ENCODE measurements at regions not wholly inside any gene's neighbourhood (a gene's known extent, or its start where the extent isn't known, plus 50 kb on each side); places are given as distances from the start of the nearest gene placed in this dataset.
"Not testable (repeated sequence)": the region's sequence is repeated elsewhere in the genome, so short reads cannot be mapped to it uniquely, and the experiment has no call there.

- no peak for DNase-seq
Measured at GRCh38 chr9:120338340-120338739, 241.6 kb downstream of the CDK5RAP2 start.

DNA sequence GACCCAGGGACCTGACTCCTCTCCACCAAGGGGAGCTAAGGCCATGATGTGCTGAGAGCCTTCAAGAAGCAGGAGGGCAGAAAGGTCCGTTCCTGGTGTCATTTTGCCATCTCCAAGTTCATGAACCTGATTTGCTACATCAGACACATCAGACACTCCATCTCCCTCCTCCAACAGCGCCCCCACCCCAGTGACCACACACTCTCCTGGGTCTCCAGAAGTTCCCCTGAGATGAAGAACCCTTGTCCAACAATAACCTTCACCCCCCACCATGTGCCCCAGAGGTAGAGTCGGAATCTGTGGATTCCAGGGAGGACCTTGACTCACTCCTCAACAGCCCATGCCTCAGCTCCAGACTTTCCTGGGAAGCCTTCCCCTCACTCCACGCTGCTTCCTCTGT is 242.8 kb downstream of the CDK5RAP2 start:
- no peak for DNase-seq

- no peak for DNase-seq
Measured at GRCh38 chr9:120336753-120337090, 243.2 kb downstream of the CDK5RAP2 start.

DNA sequence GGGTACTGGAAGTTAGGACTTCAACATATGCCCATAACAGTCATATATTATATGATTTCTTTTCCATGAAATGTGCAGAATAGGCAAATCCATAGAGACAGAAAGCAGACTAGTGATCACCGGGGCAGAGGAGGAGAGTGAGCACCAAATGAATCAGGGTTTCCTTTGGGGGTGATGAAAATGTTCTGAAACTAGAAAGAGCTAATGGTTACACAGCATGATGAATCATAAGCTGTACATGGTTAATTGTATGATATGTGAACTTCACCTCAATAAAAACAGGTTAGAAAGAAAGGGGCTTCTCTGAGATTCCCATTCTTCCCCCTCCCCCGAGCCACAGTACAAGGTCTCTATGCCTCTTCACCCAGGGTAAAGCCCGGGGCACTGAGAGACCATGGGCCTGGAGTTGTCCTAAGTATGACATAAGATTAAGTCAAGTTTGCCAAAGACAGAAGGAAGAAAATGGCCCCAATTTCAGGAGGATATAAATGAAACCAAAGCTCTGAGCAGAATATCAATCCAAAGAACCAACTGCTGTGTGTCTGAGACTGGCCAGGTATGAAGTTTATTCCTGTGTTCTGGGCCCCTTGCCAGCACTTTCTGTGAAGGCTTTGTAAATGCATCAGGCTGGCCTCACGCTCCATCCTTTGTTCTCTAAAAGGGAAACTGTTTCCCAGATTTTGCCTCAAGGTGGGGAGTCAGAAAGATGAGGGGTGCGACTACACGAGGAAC is 243.8 kb downstream of the CDK5RAP2 start:
- DNase-seq: no peak

- no peak for DNase-seq
Measured at GRCh38 chr9:120331913-120332312, 248.1 kb downstream of the CDK5RAP2 start.

DNA sequence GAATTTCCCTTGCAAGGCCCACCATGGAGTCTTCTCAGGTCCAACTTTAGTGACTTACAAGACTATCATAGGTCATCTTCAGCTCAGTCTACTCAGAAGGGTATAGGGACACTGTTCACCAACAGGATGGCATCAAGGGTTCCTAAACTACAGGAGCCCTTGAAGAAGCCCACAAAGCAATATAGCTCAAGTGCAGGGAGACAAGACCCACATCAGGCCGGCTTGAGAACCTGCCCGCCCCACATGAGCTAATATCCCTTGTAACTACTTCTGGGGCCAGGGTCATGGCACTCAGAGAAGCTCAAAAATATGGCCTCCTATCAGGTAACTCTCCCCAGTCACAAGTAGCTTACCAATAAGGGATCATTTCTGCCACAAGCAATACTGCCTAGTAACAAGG is 249.9 kb downstream of the CDK5RAP2 start:
- no peak for DNase-seq

- no peak for DNase-seq
Measured at GRCh38 chr9:120327322-120327721, 252.6 kb downstream of the CDK5RAP2 start.

- no peak for DNase-seq
Measured at GRCh38 chr9:120326049-120326693, 253.8 kb downstream of the CDK5RAP2 start.

GRCh38 chr9:120324996-120325642 is 254.8 kb downstream of the CDK5RAP2 start:
- DNase-seq: no peak

DNA sequence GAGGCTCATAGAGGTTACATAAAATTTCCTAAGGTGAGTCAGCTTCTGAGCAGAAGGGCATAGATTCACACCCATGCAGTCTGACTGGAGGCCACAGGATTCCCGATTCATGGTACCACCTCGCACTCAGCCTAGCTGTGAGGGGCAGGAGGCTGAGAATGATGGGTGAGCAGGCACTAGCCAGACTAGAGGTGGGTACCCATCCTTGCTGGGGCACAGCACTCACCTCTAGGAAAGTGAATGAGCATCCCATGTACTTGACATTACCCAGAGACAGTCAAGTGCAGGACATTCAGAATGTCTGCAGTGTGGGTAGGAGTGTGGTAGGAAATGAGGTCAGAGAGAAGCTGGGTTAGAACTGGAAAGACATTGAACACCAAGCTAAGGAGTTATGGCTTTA is 255.5 kb downstream of the CDK5RAP2 start:
- DNase-seq: no peak

- no peak for DNase-seq
Measured at GRCh38 chr9:120323125-120323524, 256.8 kb downstream of the CDK5RAP2 start.

GRCh38 chr9:120319452-120319851 is 260.5 kb downstream of the CDK5RAP2 start:
- DNase-seq: no peak

DNA sequence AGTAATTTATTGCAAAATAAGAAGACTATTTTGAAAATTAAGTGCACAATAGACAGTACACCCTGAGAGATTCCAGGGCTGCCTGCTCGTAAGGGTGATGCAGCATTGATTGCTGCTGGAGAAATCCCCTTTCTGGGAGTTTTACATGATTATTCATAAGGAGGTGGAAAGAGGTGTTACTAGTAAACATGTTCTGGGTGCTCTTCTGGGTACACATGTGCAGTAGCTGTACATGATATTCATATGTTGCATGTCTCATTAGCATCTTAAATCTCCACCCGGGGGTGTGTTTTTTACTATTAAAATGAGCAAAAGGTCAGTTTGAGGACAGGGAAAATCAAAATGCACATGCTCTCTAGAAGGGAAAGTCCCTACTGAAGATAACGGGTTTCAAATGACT is 264.8 kb downstream of the CDK5RAP2 start:
- DNase-seq: no peak

DNA sequence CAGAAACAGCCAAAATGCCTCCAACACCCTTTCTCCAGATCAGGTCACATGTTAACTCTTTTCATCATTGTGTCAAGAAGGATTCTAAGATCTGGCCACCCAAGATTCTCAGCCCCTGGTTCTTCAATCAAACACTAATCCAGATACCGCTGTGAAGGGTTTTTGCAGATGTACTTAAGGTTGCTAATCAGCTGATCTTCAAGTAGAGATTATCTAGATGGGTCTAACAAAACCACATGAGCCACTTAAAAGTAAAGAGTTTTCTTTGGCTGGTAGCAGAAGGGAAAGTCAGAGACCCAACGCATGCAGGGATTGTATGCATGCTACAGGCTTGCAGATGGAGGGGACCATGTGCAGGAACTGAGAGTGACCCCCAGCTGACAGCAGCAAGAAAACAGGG is 267.9 kb downstream of the CDK5RAP2 start:
- DNase-seq: no peak

DNA sequence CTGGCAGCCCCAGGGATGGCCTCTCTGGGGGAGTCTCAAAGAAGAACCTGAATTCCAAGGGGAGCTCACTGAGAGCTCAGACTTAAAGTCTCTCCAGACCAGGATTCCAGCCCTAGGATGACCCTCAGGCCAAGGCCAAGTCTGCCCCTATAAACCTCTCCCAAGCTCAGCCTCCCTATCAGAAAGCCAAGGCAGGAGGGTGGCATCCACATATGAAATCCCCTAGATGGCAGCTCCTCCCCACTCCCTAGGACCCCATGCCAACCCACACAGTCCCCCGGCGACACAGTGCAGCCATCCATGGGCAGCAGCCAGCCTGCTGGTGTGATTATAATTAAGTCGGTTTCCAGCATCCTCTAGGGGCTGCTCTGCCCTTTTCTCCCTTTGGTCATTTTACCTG is 269.9 kb downstream of the CDK5RAP2 start:
- no peak for DNase-seq

GRCh38 chr9:120308495-120308894 is 271.5 kb downstream of the CDK5RAP2 start:
- no peak for DNase-seq

DNA sequence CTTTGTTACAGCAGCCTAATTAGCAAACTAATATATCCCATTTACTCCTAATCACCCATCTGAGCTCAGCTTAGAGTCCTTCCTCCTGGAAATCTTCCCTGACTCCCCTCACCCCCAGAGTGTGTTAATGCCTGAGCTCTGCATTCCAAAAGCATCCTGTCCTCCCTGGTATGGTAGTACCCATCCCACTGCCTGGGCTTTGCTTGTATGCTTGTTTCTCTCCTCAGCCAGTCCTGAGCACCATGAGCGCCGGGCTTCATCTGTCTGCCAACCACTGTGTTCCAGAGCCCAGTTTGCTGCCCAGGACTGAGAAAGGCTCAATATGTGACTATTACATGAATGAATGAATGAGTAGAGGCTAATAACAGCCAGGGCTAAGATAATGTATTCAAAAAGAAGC is 272.4 kb downstream of the CDK5RAP2 start:
- DNase-seq: no peak

- DNase-seq: no peak
Measured at GRCh38 chr9:120306561-120306960, 273.4 kb downstream of the CDK5RAP2 start.

GRCh38 chr9:120306088-120306487 is 273.9 kb downstream of the CDK5RAP2 start:
- no peak for DNase-seq

DNA sequence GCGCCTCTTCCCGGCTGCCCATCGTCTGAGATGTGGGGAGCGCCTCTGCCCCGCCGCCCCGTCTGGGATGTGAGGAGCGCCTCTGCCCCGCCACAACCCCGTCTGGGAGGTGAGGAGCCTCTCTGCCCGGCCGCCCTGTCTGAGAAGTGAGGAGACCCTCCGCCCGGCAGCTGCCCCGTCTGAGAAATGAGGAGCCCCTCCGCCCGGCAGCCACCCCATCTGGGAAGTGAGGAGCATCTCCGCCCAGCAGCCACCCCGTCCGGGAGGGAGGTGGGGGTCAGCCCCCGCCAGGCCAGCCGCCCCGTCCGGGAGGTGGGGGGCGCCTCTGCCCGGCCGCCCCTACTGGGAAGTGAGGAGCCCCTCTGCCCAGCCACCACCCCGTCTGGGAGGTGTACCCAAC is 275.1 kb downstream of the CDK5RAP2 start:
- DNase-seq: not testable (repeated sequence)

GRCh38 chr9:120303519-120303918 is 276.4 kb downstream of the CDK5RAP2 start:
- no peak for DNase-seq

DNA sequence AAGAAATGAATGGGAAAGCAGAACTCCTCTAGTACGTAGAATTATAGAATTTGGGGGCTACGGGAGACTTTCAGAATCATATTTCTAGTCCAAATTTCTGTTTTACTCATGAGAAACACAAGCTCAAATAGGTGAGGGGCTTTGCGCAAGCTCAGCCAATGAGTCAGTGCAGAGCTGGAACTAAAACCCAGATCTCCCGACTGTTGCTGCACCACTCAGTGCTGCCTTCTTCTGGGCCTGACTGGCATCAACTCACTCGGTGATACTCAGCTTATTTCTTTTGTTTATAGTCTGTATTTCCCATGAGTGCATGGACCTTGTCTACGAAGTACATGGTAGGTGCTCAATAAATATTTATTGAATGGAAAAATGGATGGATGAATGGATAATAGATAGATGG is 280.2 kb downstream of the CDK5RAP2 start:
- no peak for DNase-seq

DNA sequence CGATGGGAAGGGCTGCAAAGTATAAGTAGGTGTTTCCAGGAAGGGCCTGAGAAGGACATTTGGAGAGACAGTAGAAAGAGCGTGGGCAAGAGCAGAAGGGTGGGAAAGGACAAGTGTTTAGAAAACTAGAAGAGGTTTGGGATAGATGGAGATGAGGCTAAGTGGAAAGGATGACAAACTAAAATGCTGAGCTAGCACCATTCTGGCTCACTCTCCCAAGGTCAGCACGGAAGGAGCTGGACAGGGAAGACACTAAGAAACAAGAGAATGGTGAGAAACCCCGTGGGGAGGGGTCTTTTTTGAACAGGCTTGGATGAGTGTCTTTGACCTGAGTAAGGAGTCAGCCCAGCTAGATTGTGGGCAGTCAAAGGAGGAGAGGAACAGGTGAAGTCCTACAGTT is 286.0 kb downstream of the CDK5RAP2 start:
- no peak for DNase-seq

DNA sequence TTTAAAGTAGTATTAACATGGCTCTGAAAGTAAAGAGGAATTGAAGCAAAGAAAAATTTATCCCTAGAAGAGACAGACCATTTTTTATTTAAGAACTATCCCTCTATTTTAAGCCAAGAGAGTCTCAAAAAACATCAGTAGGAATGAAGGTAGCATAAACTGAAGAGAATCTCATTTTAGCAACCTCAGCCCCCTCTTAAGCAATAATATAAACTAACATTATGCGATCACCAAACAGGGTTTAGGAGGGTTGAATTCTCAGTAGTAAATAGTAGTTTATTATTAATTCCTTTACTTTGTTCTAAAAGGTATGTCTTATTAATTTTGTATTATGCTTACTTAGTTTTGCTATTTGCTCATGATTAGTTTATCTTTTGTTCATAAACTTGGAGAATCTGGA is 287.4 kb downstream of the CDK5RAP2 start:
- DNase-seq: no peak

All from occipital lobe (tissue), 1 donor.